ENCODE measurements at regions not wholly inside any gene's neighbourhood (a gene's known extent, or its start where the extent isn't known, plus 50 kb on each side); places are given as distances from the start of the nearest gene placed in this dataset.

DNA sequence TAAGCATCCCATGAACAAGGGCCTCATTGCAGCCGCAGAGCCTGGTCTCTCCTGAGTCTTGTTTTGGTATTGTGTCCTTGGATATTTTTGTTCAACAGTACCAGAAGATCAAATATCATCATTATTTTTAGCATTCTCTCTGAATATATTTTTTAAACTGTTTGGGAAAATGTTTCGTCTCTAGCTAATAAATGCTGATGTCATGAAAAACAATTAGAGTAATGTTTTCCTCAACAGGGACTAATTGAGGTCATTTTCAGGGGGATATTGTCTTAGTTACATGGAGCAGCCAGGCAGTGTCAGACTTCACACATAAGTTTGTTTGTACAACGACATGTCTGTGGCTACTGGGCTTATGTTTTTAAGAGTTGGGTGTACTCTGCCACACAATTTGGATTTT lies 805.3 kb upstream of the SOX9 start:
- TF ChIP-seq CTCF (IDR thresholded peaks at IDR 0.05; ENCODE audit: insufficient read depth, low read length, poor library complexity, severe bottlenecking) (no peak), EZH2phosphoT487 (conservative IDR thresholded peaks at IDR 0.05; ENCODE audit: low read length) (no peak)
